DND-41 (cell line): ENCODE measurements at regions not wholly inside any gene's neighbourhood (a gene's known extent, or its start where the extent isn't known, plus 50 kb on each side); places are given as distances from the start of the nearest gene placed in this dataset.

Source experiments
- EZH2 ChIP-seq: IDR thresholded peaks from 3 replicates; pipeline ENCODE4 v1.6.1; 2012; ENCODE audit warnings: borderline replicate concordance, low read depth, mild to moderate bottlenecking, moderate library complexity, low read length, inconsistent platforms; ENCODE audit not compliant: severe bottlenecking
- TF ChIP-seq, protein P1 (sequence below): IDR thresholded peaks from 2 replicates; pipeline ENCODE4 v1.5.1; 2012; ENCODE audit warnings: borderline replicate concordance, low read length, moderate library complexity, mild to moderate bottlenecking; ENCODE audit not compliant: poor library complexity, severe bottlenecking; ENCODE audit errors: extremely low read depth

DNA sequence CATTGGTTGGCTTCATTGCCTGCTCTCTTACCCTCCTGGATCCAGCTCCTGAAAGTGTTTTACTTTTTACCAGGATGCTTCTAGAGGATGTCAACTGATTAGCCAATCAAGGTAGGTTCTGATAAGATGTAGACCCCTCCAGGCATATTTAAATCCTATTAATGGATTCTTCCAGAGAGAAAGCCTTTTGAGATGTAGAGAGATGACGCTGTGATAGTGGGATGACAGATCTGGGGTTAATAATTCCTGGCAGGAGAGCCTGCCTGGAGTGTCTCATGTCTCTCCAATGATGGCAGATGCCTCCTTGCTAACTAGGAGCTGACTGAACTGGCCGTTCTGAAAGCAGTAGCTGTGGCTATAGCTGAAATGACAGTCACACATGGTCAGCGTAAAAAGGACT, 116.9 kb upstream of the DTNBP1 start:
- TF ChIP-seq, protein P1, sequence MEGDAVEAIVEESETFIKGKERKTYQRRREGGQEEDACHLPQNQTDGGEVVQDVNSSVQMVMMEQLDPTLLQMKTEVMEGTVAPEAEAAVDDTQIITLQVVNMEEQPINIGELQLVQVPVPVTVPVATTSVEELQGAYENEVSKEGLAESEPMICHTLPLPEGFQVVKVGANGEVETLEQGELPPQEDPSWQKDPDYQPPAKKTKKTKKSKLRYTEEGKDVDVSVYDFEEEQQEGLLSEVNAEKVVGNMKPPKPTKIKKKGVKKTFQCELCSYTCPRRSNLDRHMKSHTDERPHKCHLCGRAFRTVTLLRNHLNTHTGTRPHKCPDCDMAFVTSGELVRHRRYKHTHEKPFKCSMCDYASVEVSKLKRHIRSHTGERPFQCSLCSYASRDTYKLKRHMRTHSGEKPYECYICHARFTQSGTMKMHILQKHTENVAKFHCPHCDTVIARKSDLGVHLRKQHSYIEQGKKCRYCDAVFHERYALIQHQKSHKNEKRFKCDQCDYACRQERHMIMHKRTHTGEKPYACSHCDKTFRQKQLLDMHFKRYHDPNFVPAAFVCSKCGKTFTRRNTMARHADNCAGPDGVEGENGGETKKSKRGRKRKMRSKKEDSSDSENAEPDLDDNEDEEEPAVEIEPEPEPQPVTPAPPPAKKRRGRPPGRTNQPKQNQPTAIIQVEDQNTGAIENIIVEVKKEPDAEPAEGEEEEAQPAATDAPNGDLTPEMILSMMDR, result no peak
- no peak for TF ChIP-seq EZH2
